ENCODE measurements at regions not wholly inside any gene's neighbourhood (a gene's known extent, or its start where the extent isn't known, plus 50 kb on each side); places are given as distances from the start of the nearest gene placed in this dataset.

DNA sequence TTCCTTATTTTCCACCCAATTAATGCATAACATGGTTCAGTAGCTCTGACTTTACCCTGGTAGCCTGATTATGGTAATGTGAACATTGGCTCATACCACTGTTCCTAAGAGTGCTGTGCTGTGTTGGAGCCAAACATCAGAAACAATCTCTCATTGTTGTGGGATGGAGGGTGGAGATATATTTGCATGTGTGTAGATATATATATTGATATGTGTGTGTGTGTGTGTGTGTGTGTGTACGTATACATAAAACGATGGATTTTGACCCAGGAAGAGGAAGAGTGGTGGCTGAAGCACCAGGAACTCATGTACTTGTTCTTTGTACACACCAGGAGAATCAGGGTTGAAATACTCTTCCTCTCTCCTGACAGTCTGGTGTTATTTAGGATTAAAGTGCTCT lies 247.7 kb downstream of the IL15 start:
- Mint-ChIP-seq H3K9me3 (peaks cover 2 to 3% of the 10 kb centered on the region in 2 experiments; a peak in 1 of 5 replicates), H3K27ac (no peak overlapping the region), H3K4me3 (no peak overlapping the region), H3K27me3 (ENCODE audit: low read depth) (no peaks in the 10 kb centered on the region; the same call in 1 of the 2 replicates), H3K36me3 (ENCODE audit: insufficient read depth in 1 of 3, low read depth in 3 of 3) (peaks cover 0 to 4% (median 2%) of the 10 kb centered on the region in 3 experiments; a peak in 3 of 7 replicates), H3K4me1 (no peaks in the 10 kb centered on the region)
- H2AK5ac ChIP-seq (ENCODE audit: insufficient read length, low read length), result no peak overlapping the region
- no peak overlapping the region for H2BK15ac ChIP-seq (ENCODE audit: low read depth, low read length)
- no peak overlapping the region for H3K27ac ChIP-seq (ENCODE audit: insufficient read length, low read depth, low read length)
- H2BK120ac ChIP-seq (ENCODE audit: low read depth, low read length, poor library complexity, severe bottlenecking), result no peak overlapping the region
- H2BK12ac ChIP-seq (ENCODE audit: insufficient read length, low read depth, low read length), result no peak overlapping the region
- WGBS (ENCODE audit: extremely low coverage, insufficient read length, low lambda C conversion rate), result no CpG with 5 or more reads among the region's 2 CpGs
- H3K56ac ChIP-seq (ENCODE audit: insufficient read length, low read depth, low read length), result no peak overlapping the region
- no peaks in the 10 kb centered on the region for H3K79me1 ChIP-seq (ENCODE audit: insufficient read depth, low read depth, low read length, poor library complexity, severe bottlenecking)
- H2BK5ac ChIP-seq (ENCODE audit: insufficient read length, low read length), result no peak overlapping the region
- H3K27me3 ChIP-seq (ENCODE audit: insufficient read depth, low read length), result no peaks in the 10 kb centered on the region
- H3K23ac ChIP-seq (ENCODE audit: insufficient read length, low read depth, low read length), result no peak overlapping the region
- H4K20me1 ChIP-seq (ENCODE audit: control insufficient read depth, insufficient read depth, insufficient read length), result no peaks in the 10 kb centered on the region
- H2AFZ ChIP-seq (ENCODE audit: low read length), result no peak overlapping the region
- H3K18ac ChIP-seq (ENCODE audit: insufficient read length, low read depth, low read length), result no peak overlapping the region
- no peak overlapping the region for H3K4me2 ChIP-seq (ENCODE audit: insufficient read depth, insufficient read length, low read length)
- no peak overlapping the region for H3K4ac ChIP-seq (ENCODE audit: low read depth, low read length)
- no peaks in the 10 kb centered on the region for H3K4me1 ChIP-seq (ENCODE audit: insufficient read depth, low read length)
- no peak overlapping the region for H4K5ac ChIP-seq (ENCODE audit: insufficient read length, low read depth, low read length)
- TF ChIP-seq, protein P1, sequence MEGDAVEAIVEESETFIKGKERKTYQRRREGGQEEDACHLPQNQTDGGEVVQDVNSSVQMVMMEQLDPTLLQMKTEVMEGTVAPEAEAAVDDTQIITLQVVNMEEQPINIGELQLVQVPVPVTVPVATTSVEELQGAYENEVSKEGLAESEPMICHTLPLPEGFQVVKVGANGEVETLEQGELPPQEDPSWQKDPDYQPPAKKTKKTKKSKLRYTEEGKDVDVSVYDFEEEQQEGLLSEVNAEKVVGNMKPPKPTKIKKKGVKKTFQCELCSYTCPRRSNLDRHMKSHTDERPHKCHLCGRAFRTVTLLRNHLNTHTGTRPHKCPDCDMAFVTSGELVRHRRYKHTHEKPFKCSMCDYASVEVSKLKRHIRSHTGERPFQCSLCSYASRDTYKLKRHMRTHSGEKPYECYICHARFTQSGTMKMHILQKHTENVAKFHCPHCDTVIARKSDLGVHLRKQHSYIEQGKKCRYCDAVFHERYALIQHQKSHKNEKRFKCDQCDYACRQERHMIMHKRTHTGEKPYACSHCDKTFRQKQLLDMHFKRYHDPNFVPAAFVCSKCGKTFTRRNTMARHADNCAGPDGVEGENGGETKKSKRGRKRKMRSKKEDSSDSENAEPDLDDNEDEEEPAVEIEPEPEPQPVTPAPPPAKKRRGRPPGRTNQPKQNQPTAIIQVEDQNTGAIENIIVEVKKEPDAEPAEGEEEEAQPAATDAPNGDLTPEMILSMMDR (conservative IDR thresholded peaks at IDR 0.05), result no peak
- H3T11ph ChIP-seq (ENCODE audit: low read length), result no peak overlapping the region
- no peak overlapping the region for H3K14ac ChIP-seq (ENCODE audit: insufficient read depth, low read length)
- H3K23me2 ChIP-seq (ENCODE audit: insufficient read length, low read depth, low read length, poor library complexity, severe bottlenecking), result no peaks in the 10 kb centered on the region
- no peak overlapping the region for H4K91ac ChIP-seq (ENCODE audit: insufficient read length, low read depth, low read length)
- H3K79me2 ChIP-seq (ENCODE audit: insufficient read depth, low read length), result no peaks in the 10 kb centered on the region
- H3K9me3 ChIP-seq (ENCODE audit: control insufficient read depth, low read depth, low read length), result no peaks in the 10 kb centered on the region
- H3K9ac ChIP-seq (ENCODE audit: extremely low read depth, insufficient read length, low read length), result no peak overlapping the region
- H2BK20ac ChIP-seq (ENCODE audit: low read depth, low read length, poor library complexity, severe bottlenecking), result no peak overlapping the region
- H4K8ac ChIP-seq (replicated peaks; ENCODE audit: insufficient read length, low read depth, low read length), result no peak overlapping the region
- DNase-seq, result no peak

Data from H9 (cell line).